Right renal cortex interstitium (tissue), 3 donors: ENCODE measurements at regions not wholly inside any gene's neighbourhood (a gene's known extent, or its start where the extent isn't known, plus 50 kb on each side); places are given as distances from the start of the nearest gene placed in this dataset.
A peak's percentile ranks its signal among the peaks of the same experiment; 100 is the strongest.
"Not testable (repeated sequence)": the region's sequence is repeated elsewhere in the genome, so short reads cannot be mapped to it uniquely, and the experiment has no call there.

Experiments
- DNase-seq, 3 donors: peaks; one replicate each; pipeline ENCODE4 v3.0.0-alpha.2; 2013; ENCODE audit warnings: low read depth in 3 of 3, low spot score in 2 of 3

DNA sequence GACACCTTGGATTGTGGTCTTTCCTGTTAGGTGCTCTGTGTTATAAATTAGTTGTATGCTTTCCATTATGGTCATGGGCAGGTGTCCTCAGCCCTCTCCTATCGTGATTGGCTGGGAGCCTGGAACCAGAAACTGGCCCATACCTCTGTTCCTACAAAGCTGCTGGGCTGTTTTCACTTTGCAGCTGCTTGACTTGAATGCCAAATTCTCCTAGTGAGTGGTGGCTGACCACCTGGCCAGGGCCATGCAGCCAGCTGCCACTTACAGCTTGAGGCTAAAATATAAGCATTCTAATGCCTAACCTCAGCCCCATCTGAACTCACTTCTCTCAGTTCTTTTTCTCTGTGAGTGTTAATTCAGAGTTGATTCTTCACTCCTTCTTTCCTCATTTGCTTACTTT is 239.3 kb upstream of the GBE1 start:
- no peak for DNase-seq

DNA sequence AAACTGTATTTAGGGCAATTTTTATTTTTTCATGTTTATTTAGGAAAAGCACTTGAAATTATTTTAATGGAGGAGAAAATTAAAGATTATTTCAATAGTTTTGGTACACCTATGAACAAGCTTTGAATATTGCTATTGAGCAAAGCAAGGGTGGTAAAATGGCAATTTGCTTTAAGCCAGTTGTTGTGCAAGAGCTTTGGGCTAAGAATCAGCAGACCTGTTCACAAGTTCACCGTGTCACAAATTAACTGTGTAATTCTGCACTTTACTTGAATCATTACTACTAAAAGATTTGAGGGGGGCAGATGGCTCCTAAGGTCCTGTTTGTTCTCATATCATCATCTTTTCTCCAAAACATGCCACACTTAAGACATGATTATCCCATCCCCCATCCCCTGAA is 238.9 kb upstream of the GBE1 start:
- no peak for DNase-seq

DNA sequence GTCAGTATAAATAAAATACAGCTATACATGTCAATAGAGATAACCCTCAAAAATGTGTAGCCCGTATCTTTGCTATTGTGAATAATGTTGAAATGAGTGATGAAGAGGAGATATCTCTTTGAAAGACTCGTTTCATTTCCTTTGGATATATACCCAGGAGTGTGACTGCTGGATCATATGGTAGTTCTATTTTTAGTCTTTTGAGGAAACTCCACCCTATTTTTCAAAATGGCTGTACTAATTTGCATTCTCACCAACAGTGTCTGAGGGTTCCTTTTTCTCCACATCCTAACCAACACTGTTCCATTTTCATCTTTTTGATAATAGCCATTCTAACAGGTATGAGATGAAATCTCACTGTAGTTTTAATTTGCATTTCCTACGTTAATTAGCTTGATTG is 237.5 kb upstream of the GBE1 start:
- no peak for DNase-seq

DNA sequence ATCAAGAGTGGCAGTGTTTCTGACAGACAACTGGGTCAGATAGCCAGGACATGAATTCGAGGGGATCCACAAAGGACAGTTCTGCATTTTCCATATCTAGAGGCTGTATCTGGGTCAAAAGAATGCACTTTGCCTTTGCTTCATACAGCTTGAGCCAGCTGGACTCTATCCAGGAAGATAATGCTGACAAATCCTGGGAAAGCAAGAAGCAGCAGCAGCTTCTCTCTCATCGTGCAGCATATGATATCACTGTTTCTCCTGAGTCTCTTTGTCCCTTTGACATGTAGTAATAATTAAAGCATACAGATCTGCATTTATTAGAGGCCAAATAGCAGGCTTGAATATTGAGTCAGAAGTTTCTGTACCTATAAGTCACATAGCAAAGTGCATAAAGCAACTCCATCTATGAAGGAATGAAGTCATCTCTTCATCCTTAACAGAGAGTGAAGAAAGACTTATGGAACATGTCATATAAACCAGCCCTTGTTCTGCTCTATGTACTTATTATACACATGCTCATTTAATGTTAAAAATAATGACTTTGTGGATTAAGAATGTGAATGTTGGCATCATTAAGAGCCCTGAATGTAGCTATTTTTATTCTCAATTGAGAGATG is 236.8 kb upstream of the GBE1 start:
- peak in 2 of 3 donors; percentile 1 to 2 for DNase-seq

DNA sequence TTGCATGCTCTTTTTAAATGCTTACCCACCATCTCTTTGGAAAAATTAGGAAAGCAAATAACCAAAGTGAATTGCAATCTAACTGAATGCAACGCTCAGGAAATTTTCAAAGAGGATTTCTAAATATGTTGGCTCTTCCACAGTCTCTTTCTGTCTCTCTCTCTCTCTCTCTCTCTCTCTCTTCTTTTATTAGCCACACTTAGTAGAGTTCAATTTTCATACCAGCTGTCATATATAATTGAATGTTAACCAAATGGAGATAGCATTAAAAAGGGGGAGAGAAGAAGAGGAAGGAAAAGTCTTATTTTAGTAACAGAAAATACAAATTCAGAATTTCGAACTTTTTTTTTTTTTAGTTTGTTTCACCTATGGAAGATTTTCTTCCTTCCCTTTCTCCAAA is 235.9 kb upstream of the GBE1 start:
- DNase-seq: no peak

DNA sequence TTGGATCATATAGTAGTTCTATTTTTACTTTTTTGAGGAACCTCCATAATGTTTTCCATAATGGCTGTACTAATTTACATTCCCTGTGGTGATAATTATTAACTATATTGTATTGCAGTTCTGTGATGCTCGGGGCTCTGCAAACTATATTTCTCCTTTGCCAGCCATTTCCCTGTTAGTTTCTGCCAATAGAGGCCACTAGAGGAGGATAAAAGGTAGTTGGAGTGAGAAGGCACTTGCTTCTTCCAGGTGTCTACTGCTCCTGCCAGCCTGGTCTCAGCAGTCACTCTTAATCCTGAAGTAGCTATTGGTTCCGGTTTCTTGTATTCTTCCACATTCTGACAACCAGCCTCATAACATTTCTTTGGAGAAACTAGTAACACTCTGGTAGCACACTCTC is 233.9 kb upstream of the GBE1 start:
- no peak for DNase-seq

DNA sequence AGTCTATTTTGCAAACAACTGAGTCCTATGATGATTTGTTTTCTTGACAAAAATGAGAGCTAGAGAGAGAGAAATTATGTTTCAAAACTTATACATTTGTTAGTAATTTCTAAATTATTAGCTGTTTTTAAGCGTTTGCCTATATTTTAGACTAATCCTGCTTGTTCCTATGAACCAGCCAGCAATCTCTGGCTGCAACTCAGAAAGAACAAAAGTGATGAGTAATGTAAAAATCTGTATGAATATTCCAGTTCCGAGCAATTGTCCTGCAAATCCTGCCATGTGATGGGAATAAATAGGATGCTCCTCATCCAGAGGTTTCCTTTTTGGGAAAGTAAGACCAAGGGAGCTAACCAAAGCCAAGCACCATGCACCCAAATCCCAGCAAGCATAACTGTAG is 228.3 kb upstream of the GBE1 start:
- DNase-seq: no peak

DNA sequence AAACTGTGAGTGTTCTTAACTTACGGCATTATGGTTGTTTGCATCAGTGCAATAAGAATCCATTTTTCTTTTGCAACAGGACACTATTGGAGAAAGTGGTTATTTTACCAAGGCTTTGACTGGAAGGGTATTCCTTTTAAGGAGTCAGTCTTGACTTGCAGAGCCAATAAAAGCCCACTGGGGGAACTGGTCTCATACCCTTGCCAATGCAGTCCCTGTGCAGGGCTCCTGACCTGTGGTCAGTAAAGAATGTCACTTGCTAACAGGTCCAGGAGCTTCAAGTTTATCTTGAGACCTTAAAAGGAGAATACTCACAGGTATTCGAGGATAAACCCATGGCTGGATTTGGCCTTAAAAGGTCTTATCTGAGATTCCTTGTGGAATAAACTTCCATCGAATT is 227.8 kb upstream of the GBE1 start:
- DNase-seq: no peak

DNA sequence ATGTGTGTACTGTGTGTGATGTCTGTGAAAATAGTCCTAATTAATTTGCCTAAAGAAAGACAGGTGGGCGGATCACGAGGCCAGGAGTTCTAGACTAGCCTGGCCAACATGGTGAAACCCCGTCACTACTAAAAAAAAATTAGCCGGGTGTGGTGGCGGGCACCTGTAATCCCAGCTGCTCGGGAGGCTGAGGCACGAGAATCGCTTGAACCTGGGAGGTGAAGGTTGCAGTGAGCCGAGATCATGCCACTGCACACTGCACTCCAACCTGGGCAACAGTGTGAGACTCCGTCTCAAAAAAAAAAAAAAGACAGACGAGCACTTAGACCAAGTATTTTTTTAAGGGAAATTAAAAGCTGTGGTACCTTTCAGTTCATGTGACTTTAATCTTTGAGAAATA is 226.0 kb upstream of the GBE1 start:
- DNase-seq: not testable (repeated sequence)

DNA sequence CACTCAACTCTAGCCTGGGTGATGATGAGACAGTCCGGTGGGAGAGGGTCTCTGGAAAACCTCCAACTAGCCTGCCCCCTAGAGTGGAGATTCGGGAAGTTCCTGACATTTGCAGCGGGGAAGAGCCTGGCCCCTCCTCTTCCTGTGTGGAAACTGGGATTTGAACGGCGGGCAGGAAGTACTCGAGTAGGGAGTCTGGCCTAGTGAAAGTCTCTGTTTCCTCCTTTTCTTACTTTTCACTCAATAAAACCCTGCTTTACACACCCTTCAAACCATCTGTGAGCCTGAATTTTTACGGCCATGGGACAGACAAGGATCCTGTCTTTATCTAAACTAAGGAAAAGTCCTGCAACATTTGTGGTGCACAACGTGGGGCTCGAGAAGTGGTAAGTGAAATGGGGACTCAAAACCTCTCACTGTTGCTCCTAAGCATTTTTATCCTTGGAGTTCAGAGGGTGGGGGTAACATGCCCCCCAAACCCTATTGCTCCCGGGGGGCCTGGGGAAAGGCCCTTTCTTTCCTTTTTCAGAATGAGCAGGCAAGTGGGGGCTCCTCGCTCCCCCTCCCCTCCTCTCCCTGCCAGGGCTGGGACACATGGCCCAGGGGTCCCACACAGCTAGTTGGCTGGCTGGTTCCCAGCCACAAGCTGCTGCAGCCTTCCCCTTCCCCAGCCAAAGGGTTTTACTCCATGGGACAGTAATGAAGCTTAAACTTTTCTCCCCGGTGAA is 224.7 kb upstream of the GBE1 start:
- no peak for DNase-seq

DNA sequence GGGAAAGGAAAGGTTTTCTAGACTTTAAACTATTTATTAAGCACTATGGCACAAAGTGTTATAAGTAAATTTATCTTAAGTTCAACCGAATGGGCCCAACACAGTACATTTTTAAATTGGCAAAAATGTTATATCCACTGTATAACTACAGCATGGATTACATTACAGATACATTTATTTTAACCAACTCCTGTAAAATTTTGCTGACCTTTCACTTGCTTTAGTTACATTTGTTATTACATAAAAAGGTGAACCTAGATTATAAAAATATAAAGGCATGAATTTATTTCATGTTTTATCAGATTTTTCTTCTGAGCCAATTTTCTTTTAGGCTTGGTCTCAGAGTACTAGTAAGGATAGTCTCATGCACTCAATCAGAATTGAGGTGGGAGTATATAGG is 221.9 kb upstream of the GBE1 start:
- DNase-seq: no peak

DNA sequence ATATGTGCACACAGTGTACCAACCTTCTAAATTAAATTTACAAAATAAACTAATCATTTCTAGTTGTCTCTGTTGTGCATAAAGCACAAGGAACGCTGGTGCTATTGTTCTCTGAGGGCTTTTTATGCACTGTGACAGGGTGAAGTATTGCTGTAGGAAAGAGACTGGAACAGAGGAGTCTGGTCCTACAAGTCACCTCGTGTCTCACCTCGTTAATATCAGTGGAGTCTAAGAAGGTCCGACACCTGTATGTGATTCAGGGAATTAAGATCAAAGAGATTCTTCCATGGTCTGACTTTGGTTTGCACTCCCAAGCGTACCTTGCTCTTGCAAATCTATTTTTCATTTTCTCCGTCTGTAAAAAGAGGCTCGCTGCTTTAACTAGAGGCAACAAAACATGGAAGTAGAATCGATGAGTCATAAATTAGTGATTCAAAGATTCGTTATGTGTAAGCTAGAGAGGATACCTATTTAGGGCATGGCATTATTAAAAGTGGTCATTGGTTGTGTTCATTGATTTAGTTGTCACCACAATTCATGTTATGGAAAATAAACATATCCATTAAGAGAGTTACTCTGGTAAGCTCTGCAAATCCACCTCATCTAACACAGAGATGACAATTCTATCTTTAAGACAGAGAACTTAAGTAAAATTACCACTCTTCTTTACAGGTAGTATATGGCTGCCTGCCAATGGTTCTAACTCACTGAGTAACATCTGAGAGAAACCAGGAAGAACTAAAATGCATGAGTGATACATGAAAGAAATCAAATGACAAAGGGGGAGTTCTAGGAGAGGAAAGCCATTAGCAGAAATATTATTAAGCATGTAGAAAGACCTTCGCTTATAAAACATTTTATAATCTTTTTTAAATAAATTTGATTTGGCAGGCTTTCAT is 219.4 kb upstream of the GBE1 start:
- DNase-seq: no peak

DNA sequence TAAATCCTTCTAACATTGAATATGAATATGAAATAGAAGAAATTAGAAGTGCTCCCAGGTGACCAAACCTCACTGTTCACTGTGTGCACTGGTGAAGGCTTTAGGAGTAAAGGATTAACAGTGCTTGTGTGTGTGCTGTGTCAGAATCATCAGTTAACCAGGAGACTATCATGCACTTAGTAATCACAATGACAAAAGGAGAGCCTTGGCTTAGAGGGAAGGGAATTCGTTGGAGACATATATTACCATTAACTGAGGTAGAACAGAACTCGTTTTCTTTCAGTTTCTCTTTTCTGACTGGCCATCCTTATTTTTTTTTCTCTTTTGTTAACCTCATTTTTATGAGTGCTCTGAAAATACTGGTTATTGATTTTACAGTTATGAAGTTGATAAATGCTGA is 213.3 kb upstream of the GBE1 start:
- no peak for DNase-seq

DNA sequence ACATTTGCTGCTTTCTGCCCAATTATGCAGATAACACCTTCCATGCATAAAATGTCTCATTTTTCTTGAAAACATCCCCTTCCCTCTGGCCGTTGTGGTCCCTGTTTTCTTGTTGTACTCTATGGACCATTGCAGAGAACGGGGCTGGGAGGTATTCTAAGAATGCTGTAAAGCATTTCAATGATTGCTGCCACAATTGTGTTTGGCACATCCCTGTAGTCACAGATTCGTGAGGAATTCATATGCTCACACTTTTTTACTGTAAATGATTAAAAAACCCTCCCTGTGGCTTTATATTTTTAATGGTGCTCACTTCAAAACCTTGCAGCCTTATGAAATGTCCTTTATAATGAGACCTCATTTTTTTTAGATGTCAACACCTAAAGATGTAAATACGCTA is 207.2 kb upstream of the GBE1 start:
- DNase-seq: no peak

DNA sequence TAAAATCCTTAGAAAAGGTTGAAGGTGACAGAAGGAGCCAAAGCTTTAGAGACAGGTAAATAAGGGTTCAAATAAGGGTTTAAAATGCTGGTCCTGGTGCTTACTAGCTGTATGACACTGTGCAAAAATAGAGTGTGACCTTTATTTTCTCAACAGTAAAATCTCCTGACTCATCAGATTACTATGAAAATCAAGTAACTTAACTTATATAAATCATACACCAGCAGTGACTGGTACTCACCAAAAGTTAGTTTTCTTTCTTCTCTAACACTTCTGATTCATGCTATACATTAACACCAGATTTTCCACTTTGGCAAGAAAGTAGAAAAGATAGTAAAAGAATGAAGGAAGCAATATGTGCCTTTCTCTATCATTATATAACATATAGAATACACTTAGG is 205.9 kb upstream of the GBE1 start:
- DNase-seq: no peak

DNA sequence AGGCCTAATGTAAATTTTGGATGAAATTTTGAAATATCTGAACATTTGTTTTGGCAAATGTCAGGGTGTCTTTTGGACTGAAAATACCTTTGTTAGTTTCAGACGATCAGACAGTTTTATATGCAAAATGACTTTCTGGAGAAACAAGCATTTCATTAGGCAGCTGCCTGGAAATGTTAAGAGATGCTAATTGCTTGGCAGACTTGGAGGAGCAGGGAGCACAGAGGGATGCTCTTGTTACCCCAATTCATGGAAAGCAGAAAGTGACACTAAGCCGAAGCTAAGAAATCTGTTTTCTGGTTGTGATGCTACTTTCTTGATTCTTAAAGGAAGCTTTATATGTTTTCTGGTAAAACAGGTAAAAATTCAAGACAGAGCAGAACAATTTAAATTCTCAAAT is 204.3 kb upstream of the GBE1 start:
- DNase-seq: no peak

DNA sequence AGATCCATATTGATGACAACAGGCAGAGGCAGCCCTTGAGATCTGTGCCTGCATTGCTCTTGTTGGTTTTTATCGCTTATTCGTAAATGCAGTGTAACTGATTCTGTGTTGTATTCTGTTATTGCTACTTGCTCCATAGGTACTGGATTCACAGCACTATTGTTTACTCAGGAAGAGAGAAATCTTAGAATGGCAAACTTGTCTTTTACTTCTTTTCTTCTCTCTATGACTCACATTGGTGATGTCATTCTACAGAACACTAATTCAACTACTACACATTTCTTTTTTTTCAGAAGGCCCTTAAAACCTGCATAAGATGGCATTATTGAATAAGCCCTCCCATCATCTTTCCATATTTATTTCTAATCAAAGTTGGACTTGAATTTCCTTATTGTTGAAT is 201.0 kb upstream of the GBE1 start:
- no peak for DNase-seq

DNA sequence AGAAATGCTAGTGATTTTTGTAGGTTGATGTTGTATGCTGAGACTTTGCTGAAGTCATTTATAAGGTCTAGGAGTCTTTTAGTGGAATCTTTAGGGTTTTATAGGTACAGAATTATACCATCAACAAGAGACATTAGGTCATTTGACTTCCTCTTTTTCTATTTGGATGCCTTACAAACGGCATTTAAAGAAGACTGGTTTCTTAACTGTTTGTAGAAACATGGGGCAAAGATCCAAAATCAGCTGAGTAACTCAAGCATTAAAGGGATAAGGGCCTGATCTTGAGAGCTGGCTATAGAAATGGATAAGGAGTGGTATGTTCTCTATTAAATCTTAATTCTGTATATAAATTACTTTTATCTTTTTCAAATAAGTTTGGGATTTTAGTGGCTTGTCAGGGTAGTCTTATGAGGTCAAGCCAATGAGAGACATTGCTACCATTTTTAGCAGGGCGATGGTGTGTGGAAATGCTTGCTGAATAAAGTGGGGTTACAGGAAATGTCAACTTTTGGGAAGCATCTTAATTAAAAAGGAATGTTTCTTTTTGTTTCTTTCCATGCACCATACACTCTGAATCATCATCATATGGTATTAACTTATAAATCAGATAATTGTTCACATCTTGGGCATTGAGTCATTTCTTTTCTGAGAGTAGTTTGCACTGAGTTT is 197.7 kb upstream of the GBE1 start:
- no peak for DNase-seq

DNA sequence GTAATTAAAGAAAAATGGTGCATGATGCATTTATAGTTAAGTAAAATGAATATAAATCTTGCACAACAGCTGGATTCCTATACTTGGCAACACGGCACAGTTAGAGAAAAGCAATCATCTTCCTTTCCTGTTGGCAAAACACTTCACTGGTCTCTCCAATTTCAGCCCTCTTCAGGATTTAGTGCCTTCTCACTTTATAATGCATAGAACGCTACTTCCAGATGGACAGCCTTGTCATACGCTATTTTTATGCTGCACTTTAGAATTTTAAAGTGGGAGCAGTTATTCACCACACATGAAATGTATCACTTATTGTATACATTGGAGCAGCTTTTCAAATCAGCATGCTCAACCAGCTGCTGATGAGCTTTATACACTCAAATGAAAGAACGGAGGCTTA is 194.4 kb upstream of the GBE1 start:
- DNase-seq: no peak

DNA sequence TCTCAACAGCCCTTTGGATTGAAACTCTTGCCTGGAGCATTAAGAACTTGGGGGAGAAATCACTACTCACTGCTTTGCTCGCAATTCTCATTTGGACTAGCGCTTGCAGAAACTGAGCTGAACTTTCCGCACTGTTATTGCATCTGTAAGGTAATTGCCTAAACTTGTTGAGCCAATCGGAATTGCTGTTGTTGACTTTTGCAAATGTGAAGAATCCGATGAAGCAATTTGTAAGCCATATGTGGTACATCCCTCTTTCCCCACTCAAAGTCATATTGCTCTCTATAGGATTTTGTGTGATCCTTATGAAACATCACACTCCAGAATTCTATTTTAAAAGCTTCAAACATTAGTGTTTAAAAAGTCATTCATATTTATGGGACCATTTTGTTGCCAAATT is 191.7 kb upstream of the GBE1 start:
- DNase-seq: no peak

DNA sequence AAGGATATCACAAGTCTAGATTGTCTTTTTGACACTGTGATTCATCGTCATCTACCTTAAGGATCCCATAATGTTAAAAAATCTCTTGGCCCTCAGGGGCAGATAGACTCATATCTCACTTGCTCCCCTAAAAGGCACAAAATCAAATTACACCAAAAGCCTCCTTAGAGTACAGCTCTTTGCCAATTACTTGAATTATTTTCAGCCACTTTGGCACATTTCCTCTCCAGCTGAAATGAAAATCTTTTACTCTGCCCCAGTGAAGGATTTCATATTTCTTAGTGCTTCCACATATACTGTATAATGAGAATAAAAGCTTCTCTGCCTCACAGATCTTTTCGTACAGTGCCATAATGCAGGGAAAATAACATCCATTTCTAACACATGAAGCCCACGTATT is 190.7 kb upstream of the GBE1 start:
- DNase-seq: no peak
